Parathyroid adenoma (tissue), 2 donors: ENCODE measurements at regions not wholly inside any gene's neighbourhood (a gene's known extent, or its start where the extent isn't known, plus 50 kb on each side); places are given as distances from the start of the nearest gene placed in this dataset.
"Not testable (repeated sequence)": the region's sequence is repeated elsewhere in the genome, so short reads cannot be mapped to it uniquely, and the experiment has no call there.

Experiments
- H2AFZ ChIP-seq: fragments of 300-600 bp; sonication (generic); one replicate; pipeline ENCODE4 v1.7.0; 2017; ENCODE audit warnings: antibody characterized with exemption, mild to moderate bottlenecking
- H3K27ac ChIP-seq: fragments of 300-600 bp; sonication (generic); one replicate; pipeline ENCODE4 v1.7.0; 2017
- H3K27me3 ChIP-seq: fragments of 300-600 bp; sonication (generic); one replicate; pipeline ENCODE4 v1.7.0; 2017; ENCODE audit warnings: low read length; ENCODE audit not compliant: control insufficient read depth, insufficient read depth
- H3K36me3 ChIP-seq: fragments of 300-600 bp; sonication (generic); one replicate; pipeline ENCODE4 v1.7.0; 2017; ENCODE audit warnings: low read length; ENCODE audit not compliant: control insufficient read depth, insufficient read depth
- H3K4me1 ChIP-seq: fragments of 300-600 bp; sonication (generic); one replicate; pipeline ENCODE4 v1.7.0; 2017; ENCODE audit warnings: control low read depth
- H3K4me2 ChIP-seq: fragments of 300-600 bp; sonication (generic); one replicate; pipeline ENCODE4 v1.7.0; 2017; ENCODE audit warnings: low read length
- H3K4me3 ChIP-seq: fragments of 300-600 bp; sonication (generic); one replicate; pipeline ENCODE4 v1.7.0; 2017; ENCODE audit warnings: low read depth, low read length
- H3K79me2 ChIP-seq: fragments of 300-600 bp; sonication (generic); one replicate; pipeline ENCODE4 v1.7.0; 2017; ENCODE audit warnings: control low read depth
- H3K9ac ChIP-seq: fragments of 300-600 bp; sonication (generic); one replicate; pipeline ENCODE4 v1.7.0; 2017; ENCODE audit warnings: mild to moderate bottlenecking
- H3K9me3 ChIP-seq: fragments of 300-600 bp; sonication (generic); one replicate; pipeline ENCODE4 v1.7.0; 2017; ENCODE audit warnings: low read length; ENCODE audit not compliant: control insufficient read depth
- TF ChIP-seq, protein P1 (sequence below): fragments of 300-600 bp; sonication (generic); IDR thresholded peaks from one replicate; pipeline ENCODE4 v1.7.0; 2017; ENCODE audit warnings: antibody characterized with exemption, mild to moderate bottlenecking
- donor health status: primary hyperparathyroidism.

DNA sequence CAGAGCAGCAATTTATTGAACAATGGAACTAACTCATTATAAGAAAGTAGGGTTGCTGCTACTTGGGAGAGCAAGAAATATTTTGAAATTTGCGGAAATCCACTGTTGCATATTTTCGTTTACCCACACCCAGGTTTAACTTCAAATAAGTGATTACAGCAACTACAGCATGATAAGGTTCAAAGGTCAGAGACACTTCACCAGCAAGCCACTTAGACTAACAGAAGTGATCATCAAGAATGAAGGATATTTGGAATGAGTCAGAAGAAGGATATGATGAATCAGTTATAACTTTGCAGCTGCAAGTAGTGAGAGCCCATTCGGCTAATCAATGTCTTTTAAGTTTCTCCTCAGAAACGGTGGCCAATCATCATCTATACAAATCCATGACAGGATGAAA, 199.3 kb downstream of the TMA16 start:
- no peaks in the 10 kb centered on the region for H3K27me3 ChIP-seq
- no peak overlapping the region for H3K9ac ChIP-seq
- H3K9me3 ChIP-seq: no peaks in the 10 kb centered on the region
- H3K36me3 ChIP-seq: no peaks in the 10 kb centered on the region
- H3K27ac ChIP-seq: no peak overlapping the region
- H3K4me3 ChIP-seq: no peak overlapping the region
- H2AFZ ChIP-seq: no peak overlapping the region
- H3K4me1 ChIP-seq: no peaks in the 10 kb centered on the region
- no peak overlapping the region for H3K4me2 ChIP-seq
- TF ChIP-seq, protein P1, sequence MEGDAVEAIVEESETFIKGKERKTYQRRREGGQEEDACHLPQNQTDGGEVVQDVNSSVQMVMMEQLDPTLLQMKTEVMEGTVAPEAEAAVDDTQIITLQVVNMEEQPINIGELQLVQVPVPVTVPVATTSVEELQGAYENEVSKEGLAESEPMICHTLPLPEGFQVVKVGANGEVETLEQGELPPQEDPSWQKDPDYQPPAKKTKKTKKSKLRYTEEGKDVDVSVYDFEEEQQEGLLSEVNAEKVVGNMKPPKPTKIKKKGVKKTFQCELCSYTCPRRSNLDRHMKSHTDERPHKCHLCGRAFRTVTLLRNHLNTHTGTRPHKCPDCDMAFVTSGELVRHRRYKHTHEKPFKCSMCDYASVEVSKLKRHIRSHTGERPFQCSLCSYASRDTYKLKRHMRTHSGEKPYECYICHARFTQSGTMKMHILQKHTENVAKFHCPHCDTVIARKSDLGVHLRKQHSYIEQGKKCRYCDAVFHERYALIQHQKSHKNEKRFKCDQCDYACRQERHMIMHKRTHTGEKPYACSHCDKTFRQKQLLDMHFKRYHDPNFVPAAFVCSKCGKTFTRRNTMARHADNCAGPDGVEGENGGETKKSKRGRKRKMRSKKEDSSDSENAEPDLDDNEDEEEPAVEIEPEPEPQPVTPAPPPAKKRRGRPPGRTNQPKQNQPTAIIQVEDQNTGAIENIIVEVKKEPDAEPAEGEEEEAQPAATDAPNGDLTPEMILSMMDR: no peak
- no peaks in the 10 kb centered on the region for H3K79me2 ChIP-seq

DNA sequence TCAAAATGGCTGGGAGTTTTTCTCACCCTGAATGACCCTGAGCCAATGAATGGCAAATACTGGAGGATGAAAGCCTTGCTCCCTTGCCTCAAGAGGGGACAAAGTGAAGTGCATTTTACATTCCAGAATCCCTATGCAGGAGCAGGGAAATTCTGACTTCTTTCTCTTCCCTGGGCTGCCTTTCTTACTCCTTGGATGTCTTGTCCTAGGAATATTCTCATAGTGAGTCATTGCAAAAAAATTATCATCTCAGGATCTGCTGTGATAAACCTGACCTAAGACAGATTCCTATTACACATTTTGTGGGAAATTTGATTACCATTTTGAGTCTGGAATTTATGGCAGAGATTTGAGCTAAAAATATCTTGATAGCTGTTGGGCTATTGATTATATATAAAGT, 199.9 kb downstream of the TMA16 start:
- H2AFZ ChIP-seq: no peak overlapping the region
- no peaks in the 10 kb centered on the region for H3K4me1 ChIP-seq
- TF ChIP-seq, protein P1: no peak
- no peak overlapping the region for H3K4me3 ChIP-seq
- no peak overlapping the region for H3K9ac ChIP-seq
- no peaks in the 10 kb centered on the region for H3K27me3 ChIP-seq
- no peaks in the 10 kb centered on the region for H3K79me2 ChIP-seq
- H3K36me3 ChIP-seq: no peaks in the 10 kb centered on the region
- no peak overlapping the region for H3K4me2 ChIP-seq
- no peaks in the 10 kb centered on the region for H3K9me3 ChIP-seq
- no peak overlapping the region for H3K27ac ChIP-seq

DNA sequence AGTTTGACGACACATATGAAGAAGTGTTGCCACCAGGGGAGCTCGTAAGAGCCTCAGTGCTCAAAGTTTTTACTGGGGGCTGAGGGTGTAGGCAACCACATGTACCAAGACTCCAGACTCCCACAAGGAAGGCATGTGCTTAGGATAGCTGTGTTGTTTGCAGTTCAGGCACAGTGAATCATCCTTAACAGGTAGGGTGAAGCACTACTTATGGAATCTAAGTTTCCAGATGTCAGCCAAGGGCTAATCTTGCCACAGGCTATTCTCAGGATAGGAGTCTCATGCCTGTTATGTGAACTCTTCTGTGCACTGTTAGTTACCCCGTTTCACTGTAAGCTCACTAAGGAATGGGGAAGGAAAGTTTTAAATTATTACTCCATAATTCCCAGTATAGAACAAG, 202.6 kb downstream of the TMA16 start:
- Histone ChIP-seq H3K79me2 (no peaks in the 10 kb centered on the region), H3K4me3 (no peak overlapping the region), H3K9me3 (no peaks in the 10 kb centered on the region), H3K36me3 (no peaks in the 10 kb centered on the region), H3K27me3 (no peaks in the 10 kb centered on the region), H3K9ac (no peak overlapping the region), H3K27ac (no peak overlapping the region), H3K4me2 (no peak overlapping the region), H3K4me1 (no peaks in the 10 kb centered on the region), H2AFZ (no peak overlapping the region)
- TF ChIP-seq, protein P1: no peak

DNA sequence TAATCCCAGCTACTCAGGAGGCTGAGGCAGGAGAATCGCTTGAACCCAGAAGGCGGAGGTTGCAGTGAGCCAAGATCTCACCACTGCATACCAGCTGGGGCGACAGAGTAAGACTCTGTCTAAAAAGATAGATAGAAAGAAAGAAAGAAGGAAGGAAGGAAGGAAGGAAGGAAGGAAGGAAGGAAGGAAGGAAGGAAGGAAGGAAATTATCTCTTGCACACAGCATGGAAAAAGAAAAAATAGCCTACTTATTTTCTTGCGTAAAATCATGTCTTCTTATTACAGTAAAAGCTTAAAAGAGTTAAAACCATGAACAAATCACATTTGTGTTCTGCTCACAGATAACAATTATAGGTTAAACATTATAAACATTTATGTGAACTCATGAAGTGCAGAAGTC, 205.9 kb downstream of the TMA16 start:
- not testable (repeated sequence) for H3K4me2 ChIP-seq, H3K4me3 ChIP-seq, H3K9ac ChIP-seq, H3K79me2 ChIP-seq, H3K27ac ChIP-seq, H3K36me3 ChIP-seq, H3K9me3 ChIP-seq, H3K27me3 ChIP-seq, H3K4me1 ChIP-seq, H2AFZ ChIP-seq

DNA sequence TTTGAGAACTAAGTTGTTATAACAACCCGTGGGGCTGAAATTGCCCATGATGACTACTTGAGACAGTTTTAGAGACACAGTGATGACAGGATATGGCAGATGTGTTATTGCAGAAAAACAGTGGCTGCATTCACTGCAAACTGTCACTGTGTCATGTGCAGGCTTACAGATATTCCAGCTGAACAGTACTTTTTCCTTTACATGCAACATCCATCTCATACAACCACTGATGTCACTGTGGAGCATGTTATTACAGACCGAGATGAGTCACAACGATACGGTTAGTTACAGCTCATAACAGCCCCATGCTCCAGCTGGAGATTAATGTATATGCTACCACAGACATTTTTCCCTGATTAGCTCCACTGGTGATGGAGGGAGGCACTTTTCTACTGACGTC, 207.4 kb downstream of the TMA16 start:
- Histone ChIP-seq H3K4me2 (no peak overlapping the region), H3K4me3 (no peak overlapping the region), H2AFZ (no peak overlapping the region), H3K79me2 (no peaks in the 10 kb centered on the region), H3K9me3 (no peaks in the 10 kb centered on the region), H3K9ac (no peak overlapping the region), H3K27me3 (no peaks in the 10 kb centered on the region), H3K4me1 (no peaks in the 10 kb centered on the region), H3K27ac (no peak overlapping the region), H3K36me3 (no peaks in the 10 kb centered on the region)
- TF ChIP-seq, protein P1: no peak
